K562 (cell line): ENCODE measurements at regions not wholly inside any gene's neighbourhood (a gene's known extent, or its start where the extent isn't known, plus 50 kb on each side); places are given as distances from the start of the nearest gene placed in this dataset.
A peak's percentile ranks its signal among the peaks of the same experiment; 100 is the strongest.

Source experiments
- ATF2 ChIP-seq: sonication (generic); formaldehyde crosslinking; IDR thresholded peaks from 2 replicates; pipeline ENCODE4 v1.8.1; 2022; ENCODE audit warnings: missing genetic modification reagents
- NR2C1 ChIP-seq, 2 experiments: fragments of 450-650 bp; IDR thresholded peaks; 2 replicates each; pipeline ENCODE4 v1.6.1; 2017; ENCODE audit warnings: mild to moderate bottlenecking in 2 of 2, antibody characterized with exemption in 1 of 2, inconsistent platforms in 1 of 2, missing compliant biosample characterization in 1 of 2, missing genetic modification characterization in 1 of 2
- ZBTB40 ChIP-seq, 2 experiments: fragments of 450-650 bp in 1 of 2; sonication (generic) in 1 of 2; formaldehyde crosslinking in 1 of 2; IDR thresholded peaks; 2 replicates each; pipeline versions ENCODE4 v1.7.1 to v1.9.0; 2016 to 2022; ENCODE audit warnings: inconsistent platforms in 1 of 2, mild to moderate bottlenecking in 1 of 2, missing genetic modification reagents in 1 of 2

- peak; percentile 91 for TF ChIP-seq ZBTB40 (IDR thresholded peaks at IDR 0.05)
- peak; percentile 85 for TF ChIP-seq ZBTB40 (CRISPR knock-in tag; IDR thresholded peaks at IDR 0.05)
- no peak for TF ChIP-seq NR2C1 (IDR thresholded peaks at IDR 0.05)
- TF ChIP-seq NR2C1 (tag; IDR thresholded peaks at IDR 0.05), result no peak
- no peak for TF ChIP-seq ATF2 (CRISPR knock-in tag)
Observed at GRCh38 chr10:88038268-88038667, 174.8 kb downstream of the PTEN start (continued).
